OCI-LY7 (cell line): ENCODE measurements at regions not wholly inside any gene's neighbourhood (a gene's known extent, or its start where the extent isn't known, plus 50 kb on each side); places are given as distances from the start of the nearest gene placed in this dataset.

ENCODE experiments used
- BruUV-seq: library from RNA; stranded (reverse); fragments of 400-500 nt; replicated peaks from 2 replicates; lab custom pipeline; 2021; lab: Mats Ljungman, UMichigan
- CTCF ChIA-PET: fragments of 300-600 bp; sonication (Branson Sonifier 250); formaldehyde crosslinking; loops from one replicate; lab custom pipeline; 2022; ENCODE audit warnings: antibody characterized with exemption; ENCODE audit not compliant: unreplicated experiment; lab: Charles Lee
- POLR2A ChIA-PET: fragments of 300-600 bp; sonication (Branson Sonifier 250); formaldehyde crosslinking; loops from one replicate; lab custom pipeline; 2022; ENCODE audit warnings: antibody characterized with exemption; lab: Charles Lee
- DNase-seq: peaks from one replicate; pipeline ENCODE4 v3.0.0-alpha.2; 2015; ENCODE audit warnings: low spot score
- H2AFZ ChIP-seq: fragments of 200-600 bp; sonication (generic), shearing (Covaris generic); 2 replicates; pipeline ENCODE4 v1.6.1; 2014; ENCODE audit warnings: mild to moderate bottlenecking, antibody characterized with exemption, low read length, moderate library complexity
- H3K27ac ChIP-seq: fragments of 200-600 bp; sonication (generic); 2 replicates; pipeline ENCODE4 v1.5.1; 2014; ENCODE audit warnings: mixed run types, low read depth, mild to moderate bottlenecking, moderate library complexity, low read length, inconsistent platforms; ENCODE audit not compliant: poor library complexity, severe bottlenecking
- H3K36me3 ChIP-seq: fragments of 200-600 bp; sonication (generic); 2 replicates; pipeline ENCODE4 v1.6.1; 2014; ENCODE audit warnings: mild to moderate bottlenecking, antibody characterized with exemption, low read length, moderate library complexity, mixed read lengths; ENCODE audit not compliant: insufficient read depth
- H3K4me1 ChIP-seq: fragments of 200-600 bp; sonication (generic); 2 replicates; pipeline ENCODE4 v1.5.1; 2014; ENCODE audit warnings: mild to moderate bottlenecking, low read length; ENCODE audit not compliant: insufficient read depth, poor library complexity, severe bottlenecking
- H3K4me2 ChIP-seq: fragments of 200-600 bp; sonication (generic); 2 replicates; pipeline ENCODE4 v1.6.1; 2014; ENCODE audit warnings: mild to moderate bottlenecking, low read length
- H3K4me3 ChIP-seq: fragments of 200-600 bp; sonication (generic); 2 replicates; pipeline ENCODE4 v1.5.1; 2014; ENCODE audit warnings: mild to moderate bottlenecking, low read depth, low read length; ENCODE audit not compliant: poor library complexity, severe bottlenecking
- H3K79me2 ChIP-seq: fragments of 200-600 bp; sonication (generic); 2 replicates; pipeline ENCODE4 v1.6.1; 2016; ENCODE audit warnings: low read depth, mild to moderate bottlenecking, low read length, moderate library complexity, mixed read lengths; ENCODE audit not compliant: insufficient read depth
- H3K9me2 ChIP-seq: fragments of 200-600 bp; sonication (generic); 2 replicates; pipeline ENCODE4 v1.6.1; 2016; ENCODE audit warnings: mild to moderate bottlenecking, low read length, mixed read lengths; ENCODE audit not compliant: insufficient read depth
- H3K9me3 ChIP-seq: fragments of 200-600 bp; sonication (generic); 2 replicates; pipeline ENCODE4 v1.6.1; 2014; ENCODE audit warnings: mild to moderate bottlenecking, mixed run types, low read length, mixed read lengths
- H4K20me1 ChIP-seq: fragments of 200-600 bp; sonication (generic); 2 replicates; pipeline ENCODE4 v1.6.1; 2014; ENCODE audit warnings: mild to moderate bottlenecking, antibody characterized with exemption, low read length, moderate library complexity, mixed read lengths; ENCODE audit not compliant: insufficient read depth
- EZH2phosphoT487 ChIP-seq: fragments of 200-600 bp; sonication (generic); IDR thresholded peaks from 2 replicates; pipeline ENCODE4 v1.6.1; 2018; ENCODE audit warnings: low read depth, borderline replicate concordance, mild to moderate bottlenecking, mixed run types, antibody characterized with exemption, low read length, moderate library complexity, mixed read lengths
- intact Hi-C: fragments of 100-400 bp; cut with micrococcal nuclease; formaldehyde crosslinking; loops from one replicate; pipeline ENCODE4 v1.10.0; 2022; ENCODE audit not compliant: unreplicated experiment
- TF ChIP-seq, protein P1 (sequence below): fragments of 200-600 bp; sonication (generic); conservative IDR thresholded peaks from 2 replicates; pipeline ENCODE4 v1.5.1; 2014; ENCODE audit warnings: mild to moderate bottlenecking, antibody characterized with exemption, low read length, moderate library complexity, mixed read lengths

- no TSS peak for BruUV-seq
- intact Hi-C loops: no loop called here
- Histone ChIP-seq H3K27ac (no peak overlapping the region), H3K4me1 (no peaks in the 10 kb centered on the region), H3K79me2 (no peaks in the 10 kb centered on the region), H3K4me2 (no peak overlapping the region), H2AFZ (no peak overlapping the region), H3K36me3 (no peaks in the 10 kb centered on the region), H4K20me1 (no peaks in the 10 kb centered on the region), H3K9me2 (no peaks in the 10 kb centered on the region), H3K9me3 (no peaks in the 10 kb centered on the region), H3K4me3 (no peak overlapping the region)
- ChIA-PET POLR2A (no interaction called here), CTCF (no interaction called here)
- TF ChIP-seq, protein P1, sequence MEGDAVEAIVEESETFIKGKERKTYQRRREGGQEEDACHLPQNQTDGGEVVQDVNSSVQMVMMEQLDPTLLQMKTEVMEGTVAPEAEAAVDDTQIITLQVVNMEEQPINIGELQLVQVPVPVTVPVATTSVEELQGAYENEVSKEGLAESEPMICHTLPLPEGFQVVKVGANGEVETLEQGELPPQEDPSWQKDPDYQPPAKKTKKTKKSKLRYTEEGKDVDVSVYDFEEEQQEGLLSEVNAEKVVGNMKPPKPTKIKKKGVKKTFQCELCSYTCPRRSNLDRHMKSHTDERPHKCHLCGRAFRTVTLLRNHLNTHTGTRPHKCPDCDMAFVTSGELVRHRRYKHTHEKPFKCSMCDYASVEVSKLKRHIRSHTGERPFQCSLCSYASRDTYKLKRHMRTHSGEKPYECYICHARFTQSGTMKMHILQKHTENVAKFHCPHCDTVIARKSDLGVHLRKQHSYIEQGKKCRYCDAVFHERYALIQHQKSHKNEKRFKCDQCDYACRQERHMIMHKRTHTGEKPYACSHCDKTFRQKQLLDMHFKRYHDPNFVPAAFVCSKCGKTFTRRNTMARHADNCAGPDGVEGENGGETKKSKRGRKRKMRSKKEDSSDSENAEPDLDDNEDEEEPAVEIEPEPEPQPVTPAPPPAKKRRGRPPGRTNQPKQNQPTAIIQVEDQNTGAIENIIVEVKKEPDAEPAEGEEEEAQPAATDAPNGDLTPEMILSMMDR: no peak
- no peak for TF ChIP-seq EZH2phosphoT487
- no peak for DNase-seq
Observed at GRCh38 chr4:107261241-107261874, 225.2 kb upstream of the DKK2 start.

GRCh38 chr4:107258359-107258758, 222.2 kb upstream of the DKK2 start:
- ChIA-PET CTCF (no interaction called here), POLR2A (interaction anchor here (0.6 kb wide), 1 partner anchor 279 kb away, joined by 3 read pairs; no protein-coding TSS in a partner anchor)
- Histone ChIP-seq H3K79me2 (no peaks in the 10 kb centered on the region), H3K4me3 (no peak overlapping the region), H4K20me1 (no peaks in the 10 kb centered on the region), H3K4me2 (no peak overlapping the region), H3K9me2 (no peaks in the 10 kb centered on the region), H3K36me3 (no peaks in the 10 kb centered on the region), H3K9me3 (no peaks in the 10 kb centered on the region), H3K27ac (no peak overlapping the region), H3K4me1 (no peaks in the 10 kb centered on the region), H2AFZ (no peak overlapping the region)
- intact Hi-C loops: no loop called here
- no peak for TF ChIP-seq EZH2phosphoT487
- TF ChIP-seq, protein P1: no peak
- no peak for DNase-seq
- BruUV-seq: no TSS peak

- H3K36me3 ChIP-seq: no peaks in the 10 kb centered on the region
- intact Hi-C loops: no loop called here
- H2AFZ ChIP-seq: no peak overlapping the region
- no peaks in the 10 kb centered on the region for H3K79me2 ChIP-seq
- no peak overlapping the region for H3K4me3 ChIP-seq
- no peak overlapping the region for H3K27ac ChIP-seq
- POLR2A ChIA-PET: no interaction called here
- no peaks in the 10 kb centered on the region for H4K20me1 ChIP-seq
- H3K9me2 ChIP-seq: no peaks in the 10 kb centered on the region
- no peak for DNase-seq
- BruUV-seq: no TSS peak
- CTCF ChIA-PET: no interaction called here
- H3K4me2 ChIP-seq: no peak overlapping the region
- no peaks in the 10 kb centered on the region for H3K9me3 ChIP-seq
- no peaks in the 10 kb centered on the region for H3K4me1 ChIP-seq
- TF ChIP-seq EZH2phosphoT487: no peak
- TF ChIP-seq, protein P1: no peak
Observed at GRCh38 chr4:107255596-107255995, 219.5 kb upstream of the DKK2 start.
